Skeletal muscle tissue (tissue), 3 donors: ENCODE measurements at regions not wholly inside any gene's neighbourhood (a gene's known extent, or its start where the extent isn't known, plus 50 kb on each side); places are given as distances from the start of the nearest gene placed in this dataset.

Source experiments
- H3K27ac ChIP-seq: one replicate; pipeline ENCODE4 v1.7.0; 2013; ENCODE audit warnings: mild to moderate bottlenecking, low read depth, low read length, inconsistent platforms
- H3K27me3 ChIP-seq, 3 donors: one replicate each; pipeline ENCODE4 v1.7.0; 2013; ENCODE audit warnings: low read length in 3 of 3; ENCODE audit not compliant: control insufficient read depth in 3 of 3, insufficient read depth in 3 of 3
- H3K36me3 ChIP-seq, 3 donors: one replicate each; pipeline ENCODE4 v1.7.0; 2013; ENCODE audit warnings: low read length in 3 of 3; ENCODE audit not compliant: control insufficient read depth in 3 of 3, insufficient read depth in 3 of 3
- H3K4me1 ChIP-seq, 3 donors: one replicate each; pipeline ENCODE4 v1.7.0; 2013; ENCODE audit warnings: low read length in 3 of 3, mild to moderate bottlenecking in 3 of 3; ENCODE audit not compliant: control insufficient read depth in 3 of 3, insufficient read depth in 3 of 3
- H3K4me3 ChIP-seq, 3 donors: one replicate each; pipeline ENCODE4 v1.7.0; 2013; ENCODE audit warnings: low read length in 3 of 3
- H3K9ac ChIP-seq, 3 donors: one replicate each; pipeline ENCODE4 v1.7.0; 2013; ENCODE audit warnings: low read length in 3 of 3, mild to moderate bottlenecking in 3 of 3, moderate library complexity in 2 of 3, low read depth in 1 of 3
- H3K9me3 ChIP-seq, 3 donors: one replicate each; pipeline ENCODE4 v1.7.0; 2013; ENCODE audit warnings: low read length in 3 of 3; ENCODE audit not compliant: control insufficient read depth in 3 of 3
- donor health status: Osteomylitis.

GRCh38 chr1:239467730-239468129 lies 81.4 kb downstream of the CHRM3 start:
- H3K4me3 ChIP-seq = no peak overlapping the region

GRCh38 chr1:239478069-239478468 lies 91.7 kb downstream of the CHRM3 start:
- Histone ChIP-seq H3K9ac (no peak overlapping the region), H3K27me3 (no peaks in the 10 kb centered on the region), H3K27ac (no peak overlapping the region), H3K9me3 (peaks cover 0 to 5% (median 4%) of the 10 kb centered on the region in 3 donors), H3K4me1 (no peaks in the 10 kb centered on the region), H3K4me3 (no peak overlapping the region), H3K36me3 (no peaks in the 10 kb centered on the region)

More at GRCh38 chr1:239467730-239468129, 81.4 kb downstream of the CHRM3 start:
- Histone ChIP-seq H3K9ac (no peak overlapping the region), H3K27me3 (no peaks in the 10 kb centered on the region), H3K4me1 (no peaks in the 10 kb centered on the region), H3K9me3 (no peaks in the 10 kb centered on the region), H3K27ac (no peak overlapping the region), H3K36me3 (no peaks in the 10 kb centered on the region)

GRCh38 chr1:239483391-239483790 lies 97.0 kb downstream of the CHRM3 start:
- Histone ChIP-seq H3K9me3 (peaks cover 0 to 4% (median 0%) of the 10 kb centered on the region in 3 donors), H3K27me3 (no peaks in the 10 kb centered on the region), H3K4me3 (no peak overlapping the region), H3K4me1 (no peaks in the 10 kb centered on the region), H3K9ac (no peak overlapping the region), H3K27ac (no peak overlapping the region), H3K36me3 (no peaks in the 10 kb centered on the region)

GRCh38 chr1:239493811-239494414 lies 107.5 kb downstream of the CHRM3 start:
- H3K27me3 ChIP-seq = no peaks in the 10 kb centered on the region
- no peaks in the 10 kb centered on the region for H3K36me3 ChIP-seq
- H3K9ac ChIP-seq = no peak overlapping the region
- no peaks in the 10 kb centered on the region for H3K4me1 ChIP-seq
- no peaks in the 10 kb centered on the region for H3K9me3 ChIP-seq
- H3K27ac ChIP-seq = no peak overlapping the region
- no peak overlapping the region for H3K4me3 ChIP-seq

- Histone ChIP-seq H3K9me3 (no peaks in the 10 kb centered on the region), H3K4me1 (no peaks in the 10 kb centered on the region), H3K36me3 (no peaks in the 10 kb centered on the region), H3K27ac (no peak overlapping the region), H3K9ac (no peak overlapping the region), H3K27me3 (no peaks in the 10 kb centered on the region), H3K4me3 (no peak overlapping the region)
These were observed 118.7 kb downstream of the CHRM3 start for GRCh38 chr1:239505094-239505493.

- Histone ChIP-seq H3K9ac (no peak overlapping the region), H3K9me3 (no peaks in the 10 kb centered on the region), H3K4me1 (no peaks in the 10 kb centered on the region), H3K27ac (no peak overlapping the region), H3K27me3 (no peaks in the 10 kb centered on the region), H3K4me3 (no peak overlapping the region), H3K36me3 (no peaks in the 10 kb centered on the region)
These were observed 121.5 kb downstream of the CHRM3 start for GRCh38 chr1:239507826-239508225.

- Histone ChIP-seq H3K27ac (no peak overlapping the region), H3K36me3 (no peaks in the 10 kb centered on the region), H3K4me3 (no peak overlapping the region), H3K9me3 (no peaks in the 10 kb centered on the region), H3K9ac (no peak overlapping the region), H3K27me3 (no peaks in the 10 kb centered on the region), H3K4me1 (no peaks in the 10 kb centered on the region)
These were observed 125.5 kb downstream of the CHRM3 start for GRCh38 chr1:239511875-239512274.

- Histone ChIP-seq H3K4me3 (no peak overlapping the region), H3K27ac (no peak overlapping the region), H3K9me3 (no peaks in the 10 kb centered on the region)
These were observed 130.2 kb downstream of the CHRM3 start for GRCh38 chr1:239516579-239516978.

GRCh38 chr1:239526391-239526790 lies 140.0 kb downstream of the CHRM3 start:
- Histone ChIP-seq H3K36me3 (no peaks in the 10 kb centered on the region), H3K9ac (no peak overlapping the region), H3K4me3 (no peak overlapping the region), H3K27me3 (no peaks in the 10 kb centered on the region), H3K9me3 (no peaks in the 10 kb centered on the region), H3K27ac (no peak overlapping the region), H3K4me1 (no peaks in the 10 kb centered on the region)

More at GRCh38 chr1:239516579-239516978, 130.2 kb downstream of the CHRM3 start:
- no peaks in the 10 kb centered on the region for H3K36me3 ChIP-seq
- H3K9ac ChIP-seq = no peak overlapping the region
- H3K4me1 ChIP-seq = no peaks in the 10 kb centered on the region
- no peaks in the 10 kb centered on the region for H3K27me3 ChIP-seq

- Histone ChIP-seq H3K4me3 (no peak overlapping the region), H3K27me3 (no peaks in the 10 kb centered on the region), H3K9me3 (no peaks in the 10 kb centered on the region), H3K4me1 (no peaks in the 10 kb centered on the region), H3K27ac (no peak overlapping the region), H3K36me3 (no peaks in the 10 kb centered on the region), H3K9ac (no peak overlapping the region)
These were observed 140.8 kb downstream of the CHRM3 start for GRCh38 chr1:239527051-239527693.
